K562 (cell line): ENCODE measurements at regions not wholly inside any gene's neighbourhood (a gene's known extent, or its start where the extent isn't known, plus 50 kb on each side); places are given as distances from the start of the nearest gene placed in this dataset.

Experiments
- ATAC-seq: fragments of 200-7000 bp; cut with Tn5 transposase; 3 replicates; pipeline ENCODE4 v1.9.1; 2020; ENCODE audit warnings: moderate library complexity
- BruUV-seq: library from RNA; stranded (reverse); fragments of 400-500 nt; replicated peaks from 2 replicates; lab custom pipeline; 2021; lab: Mats Ljungman, UMichigan
- CTCF ChIA-PET: fragments of 300-600 bp; formaldehyde crosslinking; extraction: SDS; loops from one replicate; lab custom pipeline; 2021; ENCODE audit warnings: low intra/inter-chr PET ratio; lab: Yijun Ruan, JAX
- POLR2A ChIA-PET: fragments of 300-600, 350-650 bp; sonication (Branson Sonifier 250); formaldehyde crosslinking; extraction: SDS; loops from one replicate; lab custom pipeline; 2021; ENCODE audit warnings: antibody characterized with exemption, inconsistent platforms; lab: Yijun Ruan, JAX
- DNase-seq, 4 experiments: peaks; one replicate each; pipeline versions ENCODE4 v3.0.0 to v3.0.0-alpha.2; 2011 to 2018; ENCODE audit warnings: low spot score in 3 of 4, mixed read lengths in 3 of 4; ENCODE audit errors: extremely low read depth in 1 of 4
- FAIRE-seq: peaks from 2 replicates; lab custom pipeline; 2011; peaks lifted over from hg19 to GRCh38; lab: Jason Lieb, UNC
- H2AFZ ChIP-seq: 2 replicates; pipeline ENCODE4 v1.6.0; 2011; ENCODE audit warnings: low read depth, low read length, control low read depth, inconsistent platforms
- H3K27ac ChIP-seq: fragments of 200-600 bp; 3 replicates; pipeline ENCODE4 v1.8.0; 2011; ENCODE audit warnings: low read depth, mild to moderate bottlenecking, control low read depth, inconsistent platforms, low read length, moderate library complexity, mixed read lengths; ENCODE audit errors: extremely low read depth
- H3K27me3 ChIP-seq, 2 experiments: fragments of 300-600 bp in 1 of 2; 2 replicates in 1 of 2; 3 replicates in 1 of 2; pipeline versions ENCODE4 v1.6.0 to v1.8.0; 2011; ENCODE audit warnings: inconsistent platforms in 2 of 2, low read length in 2 of 2, mild to moderate bottlenecking in 1 of 2, mixed read lengths in 1 of 2, moderate library complexity in 1 of 2; ENCODE audit not compliant: control insufficient read depth in 2 of 2, insufficient read depth in 2 of 2
- H3K36me3 ChIP-seq: fragments of 300-600 bp; 3 replicates; pipeline ENCODE4 v1.8.0; 2011; ENCODE audit warnings: mild to moderate bottlenecking, low read length, inconsistent platforms; ENCODE audit not compliant: control insufficient read depth, insufficient read depth
- H3K4me1 ChIP-seq, 2 experiments: fragments of 200-600 bp in 1 of 2; replicated peaks in 1 of 2; 2 replicates in 1 of 2; 3 replicates in 1 of 2; pipeline versions ENCODE4 v1.5.1 to v1.8.0; 2011; ENCODE audit warnings: inconsistent platforms in 2 of 2, low read length in 2 of 2, mild to moderate bottlenecking in 1 of 2, mixed read lengths in 1 of 2, moderate library complexity in 1 of 2; ENCODE audit not compliant: control insufficient read depth in 2 of 2, insufficient read depth in 2 of 2
- H3K4me2 ChIP-seq: 2 replicates; pipeline ENCODE4 v1.6.1; 2011; ENCODE audit warnings: low read length, control low read depth, inconsistent platforms, mixed read lengths; ENCODE audit not compliant: insufficient read depth
- H3K4me3 ChIP-seq: fragments of 200-600 bp; sonication (generic), shearing (Covaris generic); 2 replicates; pipeline ENCODE4 v1.5.1; 2016; ENCODE audit warnings: control low read depth, inconsistent platforms
- H3K79me2 ChIP-seq: fragments of 200-600 bp; 3 replicates; pipeline ENCODE4 v1.8.0; 2011; ENCODE audit warnings: low read length, inconsistent platforms; ENCODE audit not compliant: control insufficient read depth, insufficient read depth
- H3K9ac ChIP-seq, 2 experiments: 2 replicates each; pipeline versions ENCODE4 v1.6.0 to v1.6.1; 2011; ENCODE audit warnings: low read depth in 2 of 2, low read length in 2 of 2, control low read depth in 1 of 2, inconsistent platforms in 1 of 2, mild to moderate bottlenecking in 1 of 2, mixed read lengths in 1 of 2; ENCODE audit not compliant: insufficient read depth in 1 of 2
- H3K9me1 ChIP-seq: one replicate; pipeline ENCODE4 v1.6.0; 2011; ENCODE audit warnings: inconsistent platforms, mild to moderate bottlenecking, low read length, moderate library complexity; ENCODE audit not compliant: control insufficient read depth, insufficient read depth
- H3K9me3 ChIP-seq: replicated peaks from 2 replicates; pipeline ENCODE4 v1.5.1; 2011; ENCODE audit warnings: low read depth, low read length, inconsistent platforms; ENCODE audit not compliant: control insufficient read depth, insufficient read depth
- H4K20me1 ChIP-seq: replicated peaks from 2 replicates; pipeline ENCODE4 v1.6.1; 2011; ENCODE audit warnings: low read length, inconsistent platforms, mixed read lengths; ENCODE audit not compliant: control insufficient read depth, insufficient read depth
- BRD4 ChIP-seq: fragments of 200-600 bp; sonication (generic); IDR thresholded peaks from 2 replicates; pipeline ENCODE4 v1.6.1; 2017; ENCODE audit warnings: inconsistent platforms
- GTF2F1 ChIP-seq: IDR thresholded peaks from 2 replicates; pipeline ENCODE4 v1.6.1; 2011; ENCODE audit warnings: low read depth, low read length, improper control_type of control experiment
- MCM5 ChIP-seq: fragments of 450-650 bp; IDR thresholded peaks from 2 replicates; pipeline ENCODE4 v1.6.1; 2016; ENCODE audit warnings: low read depth
- MCM7 ChIP-seq, 2 experiments: fragments of 450-650 bp; IDR thresholded peaks; 2 replicates each; pipeline ENCODE4 v1.6.1; 2016 to 2018
- MEF2A ChIP-seq: IDR thresholded peaks from 2 replicates; pipeline ENCODE4 v1.6.1; 2011; ENCODE audit warnings: low read depth, mild to moderate bottlenecking, low read length, moderate library complexity; ENCODE audit not compliant: control insufficient read depth
- NEUROD1 ChIP-seq: fragments of 150-350 bp; IDR thresholded peaks from 2 replicates; pipeline ENCODE4 v1.6.1; 2014; ENCODE audit warnings: borderline replicate concordance, low read length, low read depth; ENCODE audit not compliant: partially characterized antibody
- PHTF2 ChIP-seq: fragments of 250-450 bp; sonication (Bioruptor Pico); IDR thresholded peaks from 2 replicates; pipeline ENCODE4 v1.5.0; 2021; ENCODE audit warnings: mild to moderate bottlenecking
- RAD51 ChIP-seq: fragments of 450-650 bp; IDR thresholded peaks from 2 replicates; pipeline ENCODE4 v1.7.1; 2016; ENCODE audit warnings: low read depth, mild to moderate bottlenecking, borderline replicate concordance
- RBM17 ChIP-seq: fragments of 200-400 bp; formaldehyde crosslinking; IDR thresholded peaks from 2 replicates; pipeline ENCODE4 v1.6.1; 2017; ENCODE audit warnings: low read depth, mild to moderate bottlenecking, low read length, borderline replicate concordance
- SMAD1 ChIP-seq: fragments of 150-350 bp; IDR thresholded peaks from 2 replicates; pipeline ENCODE4 v1.6.1; 2014; ENCODE audit warnings: low read length, low read depth; ENCODE audit not compliant: partially characterized antibody
- SMAD4 ChIP-seq: fragments of 250-450 bp; sonication (Bioruptor Pico); conservative IDR thresholded peaks from 2 replicates; pipeline ENCODE4 v1.8.0; 2021; ENCODE audit warnings: inconsistent platforms, mild to moderate bottlenecking, moderate library complexity
- TAF9B ChIP-seq: fragments of 450-650 bp; IDR thresholded peaks from 2 replicates; pipeline ENCODE4 v1.6.1; 2018; ENCODE audit warnings: mild to moderate bottlenecking; ENCODE audit not compliant: partially characterized antibody
- UBTF ChIP-seq, 2 experiments: IDR thresholded peaks; 2 replicates each; pipeline ENCODE4 v1.6.1; 2012; ENCODE audit warnings: improper control_type of control experiment in 2 of 2, low read depth in 2 of 2, low read length in 2 of 2, borderline replicate concordance in 1 of 2
- ZBTB9 ChIP-seq: fragments of 450-650 bp; formaldehyde crosslinking; IDR thresholded peaks from 2 replicates; pipeline ENCODE4 v1.4.0; 2020; ENCODE audit warnings: mild to moderate bottlenecking, moderate library complexity
- ZKSCAN8 ChIP-seq: fragments of 200-800 bp; sonication (Bioruptor generic); IDR thresholded peaks from 2 replicates; pipeline ENCODE4 v1.6.1; 2016; ENCODE audit warnings: missing genetic modification characterization, missing compliant biosample characterization
- ZNF217 ChIP-seq: sonication (generic); formaldehyde crosslinking; IDR thresholded peaks from 2 replicates; pipeline ENCODE4 v1.8.0; 2022; ENCODE audit warnings: mild to moderate bottlenecking, missing genetic modification reagents
- ZNF24 ChIP-seq: fragments of 450-650 bp; IDR thresholded peaks from 2 replicates; pipeline ENCODE4 v1.6.1; 2016
- WGBS: fragments of 100-300 bp; shearing (Covaris generic); methylation state at CpG from one replicate; pipeline ENCODE4 v1.1.6; 2016; ENCODE audit warnings: low coverage, mixed read lengths; ENCODE audit not compliant: insufficient coverage; ENCODE audit errors: missing lambda C conversion rate; 5-methylcytosine and 5-hydroxymethylcytosine counted together
- in situ Hi-C: fragments of 300-500 bp; cut with MboI; formaldehyde crosslinking; loops from 4 replicates; pipeline ENCODE4 v1.15.0; 2018; ENCODE audit warnings: inconsistent platforms, mixed read lengths
- intact Hi-C: fragments of 100-400 bp; cut with micrococcal nuclease; formaldehyde crosslinking; loops from 2 replicates; pipeline ENCODE4 v1.14.2; 2022
- TF ChIP-seq, protein P1 (sequence below), 3 experiments: fragments of 200-800 bp in 1 of 3; sonication (Bioruptor generic) in 1 of 3; sonication (generic) in 1 of 3; formaldehyde crosslinking in 1 of 3; IDR thresholded peaks; 2 replicates each; pipeline versions ENCODE4 v1.6.1 to v1.8.0; 2016 to 2022; ENCODE audit warnings: mild to moderate bottlenecking in 2 of 3, missing compliant biosample characterization in 2 of 3, missing genetic modification characterization in 2 of 3, missing genetic modification reagents in 1 of 3

DNA sequence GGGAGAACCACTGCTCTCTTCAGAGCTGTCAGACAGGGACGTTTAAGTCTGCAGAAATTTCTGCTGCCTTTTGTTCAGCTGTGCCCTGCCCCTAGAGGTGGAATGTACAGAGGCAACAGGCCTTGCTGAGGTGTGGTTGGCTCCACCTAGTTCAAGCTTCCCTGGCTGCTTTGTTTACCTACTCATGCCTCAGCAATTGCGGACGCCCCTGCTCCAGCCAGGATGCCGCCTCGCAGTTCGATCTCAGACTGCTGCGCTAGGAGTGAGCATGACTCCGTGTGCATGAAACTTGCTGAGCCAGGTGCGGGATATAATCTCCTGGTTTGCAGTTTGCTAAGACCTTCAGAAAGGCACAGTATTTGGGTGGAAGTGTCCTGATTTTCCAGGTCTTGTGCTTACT, 70.9 kb downstream of the MAGEB5 start:
- no peaks in the 10 kb centered on the region for H3K9me1 ChIP-seq
- in situ Hi-C loops, result no loop called here
- DNase-seq (no peak), FAIRE-seq (no peak), ATAC-seq (no peak)
- H3K4me3 ChIP-seq, result no peak overlapping the region
- no peak overlapping the region for H2AFZ ChIP-seq
- TF ChIP-seq RBM17, result no peak
- no peak for TF ChIP-seq BRD4
- TF ChIP-seq GTF2F1, result no peak
- no peak for TF ChIP-seq UBTF (IDR thresholded peaks at IDR 0.05; ENCODE audit: borderline replicate concordance in 1 of 2, low read depth in 2 of 2, low read length in 2 of 2)
- no peak for TF ChIP-seq ZKSCAN8 (CRISPR knock-in tag)
- TF ChIP-seq NEUROD1, result no peak
- TF ChIP-seq PHTF2, result no peak
- no peak for TF ChIP-seq RAD51
- no peak for TF ChIP-seq SMAD1
- no peak for TF ChIP-seq SMAD4 (CRISPR knock-in tag)
- TF ChIP-seq, protein P1, sequence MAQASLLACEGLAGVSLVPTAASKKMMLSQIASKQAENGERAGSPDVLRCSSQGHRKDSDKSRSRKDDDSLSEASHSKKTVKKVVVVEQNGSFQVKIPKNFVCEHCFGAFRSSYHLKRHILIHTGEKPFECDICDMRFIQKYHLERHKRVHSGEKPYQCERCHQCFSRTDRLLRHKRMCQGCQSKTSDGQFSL (CRISPR knock-in tag; IDR thresholded peaks at IDR 0.05), result no peak
- TF ChIP-seq, protein P1 (tag; IDR thresholded peaks at IDR 0.05), result no peak
- no peak for TF ChIP-seq MCM7 (IDR thresholded peaks at IDR 0.05)
- no peak for TF ChIP-seq MCM5
- TF ChIP-seq MEF2A, result no peak
- TF ChIP-seq ZNF217 (CRISPR knock-in tag), result no peak
- no peak for TF ChIP-seq TAF9B
- no peak for TF ChIP-seq ZNF24
- TF ChIP-seq ZBTB9 (CRISPR knock-in tag), result no peak
- no peaks in the 10 kb centered on the region for H3K79me2 ChIP-seq
- 0% methylated on average over 5 of the region's 9 CpGs for WGBS
- no peak overlapping the region for H3K4me2 ChIP-seq
- BruUV-seq, result no TSS peak
- H3K27ac ChIP-seq, result no peak overlapping the region
- H3K36me3 ChIP-seq, result no peaks in the 10 kb centered on the region
- no peaks in the 10 kb centered on the region for H3K4me1 ChIP-seq
- H4K20me1 ChIP-seq, result no peaks in the 10 kb centered on the region
- H3K9ac ChIP-seq, result no peak overlapping the region
- ChIA-PET POLR2A (no interaction called here), CTCF (no interaction called here)
- H3K27me3 ChIP-seq, result no peaks in the 10 kb centered on the region
- no peaks in the 10 kb centered on the region for H3K9me3 ChIP-seq
- intact Hi-C loops, result no loop called here
